MCF 10A (cell line): ENCODE measurements at regions not wholly inside any gene's neighbourhood (a gene's known extent, or its start where the extent isn't known, plus 50 kb on each side); places are given as distances from the start of the nearest gene placed in this dataset.
"Not testable (repeated sequence)": the region's sequence is repeated elsewhere in the genome, so short reads cannot be mapped to it uniquely, and the experiment has no call there.

Experiments used
- BruUV-seq: library from RNA; stranded (reverse); fragments of 400-500 nt; replicated peaks from 2 replicates; lab custom pipeline; 2021; lab: Mats Ljungman, UMichigan
- CTCF ChIA-PET: fragments of 300-600 bp; sonication (Branson Sonifier 250); formaldehyde crosslinking; extraction: SDS; loops from one replicate; lab custom pipeline; 2021; ENCODE audit warnings: antibody characterized with exemption, inconsistent platforms; lab: Yijun Ruan, JAX
- POLR2A ChIA-PET: fragments of 300-600, 350-650 bp; sonication (Branson Sonifier 250); formaldehyde crosslinking; extraction: SDS; loops from one replicate; lab custom pipeline; 2020; ENCODE audit warnings: antibody characterized with exemption, inconsistent platforms; lab: Yijun Ruan, JAX
- DNase-seq: peaks from one replicate; pipeline ENCODE4 v3.0.0-alpha.2; 2018; ENCODE audit not compliant: unreplicated experiment
- H3K27ac Mint-ChIP-seq: one replicate; pipeline ENCODE4 v1.8.0; 2022; ENCODE audit warnings: mild to moderate bottlenecking, low read depth, mixed read lengths; ENCODE audit not compliant: unreplicated experiment
- H3K27me3 Mint-ChIP-seq: one replicate; pipeline ENCODE4 v1.8.0; 2022; ENCODE audit warnings: mixed read lengths; ENCODE audit not compliant: insufficient read depth, unreplicated experiment
- H3K36me3 Mint-ChIP-seq: one replicate; pipeline ENCODE4 v1.8.0; 2022; ENCODE audit warnings: mild to moderate bottlenecking, moderate library complexity, mixed read lengths; ENCODE audit not compliant: insufficient read depth, unreplicated experiment
- H3K4me1 Mint-ChIP-seq: one replicate; pipeline ENCODE4 v1.8.0; 2022; ENCODE audit warnings: mixed read lengths; ENCODE audit not compliant: insufficient read depth, unreplicated experiment
- H3K4me3 Mint-ChIP-seq: one replicate; pipeline ENCODE4 v1.8.0; 2022; ENCODE audit warnings: mild to moderate bottlenecking, moderate library complexity, mixed read lengths; ENCODE audit not compliant: unreplicated experiment
- H3K9me3 Mint-ChIP-seq: one replicate; pipeline ENCODE4 v1.8.0; 2022; ENCODE audit warnings: mixed read lengths; ENCODE audit not compliant: unreplicated experiment
- CTCF ChIP-seq: fragments of 200-600 bp; IDR thresholded peaks from one replicate; pipeline ENCODE4 v1.8.0; 2022; ENCODE audit warnings: antibody characterized with exemption, mild to moderate bottlenecking; ENCODE audit not compliant: unreplicated experiment
- intact Hi-C: fragments of 100-400 bp; cut with micrococcal nuclease; formaldehyde crosslinking; loops from 2 replicates; pipeline ENCODE4 v1.14.1; 2022

DNA sequence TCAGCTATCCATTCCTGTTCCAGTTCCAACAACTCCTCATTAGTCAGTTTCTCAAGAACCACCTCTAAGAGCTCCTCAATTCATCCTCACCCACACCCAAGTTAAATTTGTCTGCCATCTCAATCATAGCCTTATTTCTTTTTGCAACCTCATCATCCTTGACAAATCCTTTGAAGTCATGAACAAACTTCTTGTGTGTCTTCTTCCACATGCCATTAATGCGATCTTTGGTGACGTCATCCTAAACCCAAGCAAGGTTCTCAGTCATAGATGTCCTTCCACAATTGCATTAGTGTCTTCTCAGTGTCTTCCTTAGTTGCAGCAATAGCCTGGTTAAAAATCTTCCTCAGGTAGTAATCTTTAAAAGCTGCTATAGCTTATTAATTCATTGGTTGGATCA is 71.2 kb upstream of the FSIP2 start:
- no peak for TF ChIP-seq CTCF
- H3K27ac Mint-ChIP-seq: no peak overlapping the region
- peaks cover 5% of the 10 kb centered on the region for H3K4me1 Mint-ChIP-seq
- H3K36me3 Mint-ChIP-seq: no peaks in the 10 kb centered on the region
- H3K4me3 Mint-ChIP-seq: no peak overlapping the region
- intact Hi-C loops: no loop called here
- no peak for DNase-seq
- no TSS peak for BruUV-seq
- H3K27me3 Mint-ChIP-seq: no peaks in the 10 kb centered on the region
- ChIA-PET POLR2A (no interaction called here), CTCF (interaction anchor here (0.7 kb wide), 1 partner anchor 12 kb away, joined by 3 read pairs; no protein-coding TSS in a partner anchor)
- H3K9me3 Mint-ChIP-seq: peaks cover 9% of the 10 kb centered on the region

DNA sequence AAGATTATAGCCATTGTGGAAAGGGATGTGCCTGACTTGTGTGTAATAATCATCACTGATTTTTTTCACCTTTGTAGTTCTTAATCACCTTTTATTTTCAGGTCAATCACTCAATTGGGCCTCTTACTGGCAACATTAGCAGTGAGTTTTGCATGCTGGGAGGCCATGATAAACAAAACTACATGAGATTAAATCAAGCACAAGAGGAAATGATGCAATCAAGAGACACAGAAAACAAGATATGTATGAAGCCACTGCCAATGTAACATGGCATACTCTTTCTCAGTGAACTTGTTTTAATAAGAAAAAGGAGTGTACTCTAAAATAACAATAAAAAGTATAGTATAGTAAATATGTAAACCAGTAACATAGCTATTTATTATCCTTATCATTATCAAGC is 69.9 kb upstream of the FSIP2 start:
- no peaks in the 10 kb centered on the region for H3K36me3 Mint-ChIP-seq
- BruUV-seq: no TSS peak
- H3K9me3 Mint-ChIP-seq: peaks cover 9% of the 10 kb centered on the region
- intact Hi-C loops: no loop called here
- H3K4me1 Mint-ChIP-seq: peaks cover 5% of the 10 kb centered on the region
- H3K4me3 Mint-ChIP-seq: no peak overlapping the region
- CTCF ChIA-PET: no interaction called here
- H3K27me3 Mint-ChIP-seq: no peaks in the 10 kb centered on the region
- no peak for TF ChIP-seq CTCF
- DNase-seq: no peak
- POLR2A ChIA-PET: no interaction called here
- H3K27ac Mint-ChIP-seq: no peak overlapping the region

- Mint-ChIP-seq H3K27me3 (no peaks in the 10 kb centered on the region), H3K4me1 (no peaks in the 10 kb centered on the region), H3K9me3 (peaks cover 5% of the 10 kb centered on the region), H3K27ac (no peak overlapping the region), H3K4me3 (no peak overlapping the region), H3K36me3 (no peaks in the 10 kb centered on the region)
- TF ChIP-seq CTCF: no peak
- DNase-seq: no peak
- CTCF ChIA-PET: no interaction called here
- no TSS peak for BruUV-seq
- intact Hi-C loops: no loop called here
- POLR2A ChIA-PET: no interaction called here
Measured at GRCh38 chr2:185674232-185674631, 64.4 kb upstream of the FSIP2 start.

- CTCF ChIA-PET: interaction anchor here (0.6 kb wide), 1 partner anchor 13 kb away, joined by 3 read pairs; no protein-coding TSS in a partner anchor
- Mint-ChIP-seq H3K9me3 (no peaks in the 10 kb centered on the region), H3K4me3 (no peak overlapping the region), H3K4me1 (no peaks in the 10 kb centered on the region), H3K27me3 (no peaks in the 10 kb centered on the region), H3K27ac (no peak overlapping the region), H3K36me3 (no peaks in the 10 kb centered on the region)
- DNase-seq: peak; percentile 7
- BruUV-seq: no TSS peak
- no peak for TF ChIP-seq CTCF
- POLR2A ChIA-PET: no interaction called here
- intact Hi-C loops: no loop called here
Measured at GRCh38 chr2:185676316-185676715, 62.3 kb upstream of the FSIP2 start.

DNA sequence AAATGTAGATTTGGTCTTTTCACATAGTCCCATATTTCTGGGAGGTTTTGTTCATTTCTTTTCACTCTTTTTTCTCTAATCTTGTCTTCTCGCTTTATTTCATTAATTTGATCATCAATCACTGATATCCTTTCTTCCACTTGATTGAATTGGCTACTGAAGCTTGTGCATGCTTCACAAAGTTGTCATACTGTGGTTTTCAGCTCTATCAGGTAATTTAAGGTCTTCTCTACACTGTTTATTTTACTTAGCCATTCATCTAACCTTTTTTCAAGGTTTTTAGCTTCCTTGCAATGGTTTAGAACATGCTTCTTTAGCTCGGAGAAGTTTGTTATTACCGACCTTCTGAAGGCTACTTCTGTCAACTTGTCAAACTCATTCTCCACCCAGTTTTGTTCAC is 51.6 kb upstream of the FSIP2 start:
- intact Hi-C loops, CTCF ChIA-PET, H3K4me3 Mint-ChIP-seq, BruUV-seq, POLR2A ChIA-PET, H3K36me3 Mint-ChIP-seq, H3K27ac Mint-ChIP-seq, H3K4me1 Mint-ChIP-seq, H3K27me3 Mint-ChIP-seq, DNase-seq: not testable (repeated sequence)
- peaks cover 15% of the 10 kb centered on the region for H3K9me3 Mint-ChIP-seq
